MM.1S (cell line): ENCODE measurements at regions not wholly inside any gene's neighbourhood (a gene's known extent, or its start where the extent isn't known, plus 50 kb on each side); places are given as distances from the start of the nearest gene placed in this dataset.

Source experiments
- EZH2 ChIP-seq: fragments of 300-600 bp; sonication (generic); optimal IDR thresholded peaks from 2 replicates; pipeline ENCODE3; 2017; ENCODE audit warnings: low read depth, mild to moderate bottlenecking, antibody characterized with exemption, low read length, mixed read lengths
- EZH2phosphoT487 ChIP-seq: fragments of 300-600 bp; sonication (generic); IDR thresholded peaks from 2 replicates; pipeline ENCODE4 v1.6.1; 2018; ENCODE audit warnings: antibody characterized with exemption, low read length
- TF ChIP-seq, protein P1 (sequence below): fragments of 300-600 bp; sonication (generic); IDR thresholded peaks from 2 replicates; pipeline ENCODE4 v1.5.1; 2016; ENCODE audit warnings: antibody characterized with exemption, low read length, mixed read lengths

DNA sequence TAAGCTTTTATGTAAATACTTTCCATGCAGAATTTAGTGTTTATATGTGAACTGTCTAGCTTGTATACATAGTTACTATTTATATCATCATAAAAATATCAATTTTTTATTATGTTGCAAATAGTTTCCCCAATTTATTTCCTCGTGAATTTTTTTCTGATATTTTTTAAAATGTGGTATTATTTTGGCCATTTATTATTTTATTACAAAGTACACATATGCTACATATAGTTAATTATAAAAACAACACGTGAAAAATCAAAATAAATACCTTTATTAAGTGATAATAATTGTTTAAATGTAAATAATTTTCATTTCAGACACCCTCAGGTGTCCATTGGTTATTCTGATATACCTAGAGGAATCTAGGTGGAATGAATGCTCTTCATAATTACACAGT, 1394.9 kb upstream of the PRR20A start:
- TF ChIP-seq, protein P1, sequence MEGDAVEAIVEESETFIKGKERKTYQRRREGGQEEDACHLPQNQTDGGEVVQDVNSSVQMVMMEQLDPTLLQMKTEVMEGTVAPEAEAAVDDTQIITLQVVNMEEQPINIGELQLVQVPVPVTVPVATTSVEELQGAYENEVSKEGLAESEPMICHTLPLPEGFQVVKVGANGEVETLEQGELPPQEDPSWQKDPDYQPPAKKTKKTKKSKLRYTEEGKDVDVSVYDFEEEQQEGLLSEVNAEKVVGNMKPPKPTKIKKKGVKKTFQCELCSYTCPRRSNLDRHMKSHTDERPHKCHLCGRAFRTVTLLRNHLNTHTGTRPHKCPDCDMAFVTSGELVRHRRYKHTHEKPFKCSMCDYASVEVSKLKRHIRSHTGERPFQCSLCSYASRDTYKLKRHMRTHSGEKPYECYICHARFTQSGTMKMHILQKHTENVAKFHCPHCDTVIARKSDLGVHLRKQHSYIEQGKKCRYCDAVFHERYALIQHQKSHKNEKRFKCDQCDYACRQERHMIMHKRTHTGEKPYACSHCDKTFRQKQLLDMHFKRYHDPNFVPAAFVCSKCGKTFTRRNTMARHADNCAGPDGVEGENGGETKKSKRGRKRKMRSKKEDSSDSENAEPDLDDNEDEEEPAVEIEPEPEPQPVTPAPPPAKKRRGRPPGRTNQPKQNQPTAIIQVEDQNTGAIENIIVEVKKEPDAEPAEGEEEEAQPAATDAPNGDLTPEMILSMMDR: no peak
- TF ChIP-seq EZH2 (no peak), EZH2phosphoT487 (no peak)
